22Rv1 (cell line): ENCODE measurements at regions not wholly inside any gene's neighbourhood (a gene's known extent, or its start where the extent isn't known, plus 50 kb on each side); places are given as distances from the start of the nearest gene placed in this dataset.

Experiments used
- CTCF ChIP-seq: fragments of 450-650 bp; IDR thresholded peaks from 2 replicates; pipeline ENCODE4 v1.5.1; 2017; ENCODE audit warnings: mild to moderate bottlenecking
- ZFX ChIP-seq: fragments of 450-650 bp; IDR thresholded peaks from 2 replicates; pipeline ENCODE4 v1.6.1; 2017; ENCODE audit warnings: antibody characterized with exemption, borderline replicate concordance

- TF ChIP-seq CTCF (no peak), ZFX (no peak)
Measured at GRCh38 chr17:52505601-52506000, 347.1 kb upstream of the CA10 start.
